HepG2 (cell line): ENCODE measurements at regions not wholly inside any gene's neighbourhood (a gene's known extent, or its start where the extent isn't known, plus 50 kb on each side); places are given as distances from the start of the nearest gene placed in this dataset.
"Not testable (repeated sequence)": the region's sequence is repeated elsewhere in the genome, so short reads cannot be mapped to it uniquely, and the experiment has no call there.

ENCODE experiments used
- ATAC-seq: fragments of 200-7000 bp; cut with Tn5 transposase; 3 replicates; pipeline ENCODE4 v1.9.1; 2020; ENCODE audit warnings: mild to moderate bottlenecking, moderate library complexity
- BruUV-seq: library from RNA; stranded (reverse); fragments of 400-500 nt; replicated peaks from 2 replicates; lab custom pipeline; 2021; lab: Mats Ljungman, UMichigan
- CTCF ChIA-PET: fragments of 300-600 bp; formaldehyde crosslinking; extraction: SDS; loops from one replicate; lab custom pipeline; 2021; ENCODE audit warnings: low total read pairs, inconsistent platforms, low intra/inter-chr PET ratio; lab: Yijun Ruan, JAX
- POLR2A ChIA-PET: fragments of 350-600 bp; sonication (Branson Sonifier 250); formaldehyde crosslinking; loops from one replicate; lab custom pipeline; 2020; ENCODE audit warnings: antibody characterized with exemption, inconsistent platforms; lab: Yijun Ruan, JAX
- DNase-seq: peaks from one replicate; pipeline ENCODE4 v3.0.0-alpha.2; 2015; ENCODE audit warnings: low spot score
- FAIRE-seq: peaks from 3 replicates; lab custom pipeline; 2011; peaks lifted over from hg19 to GRCh38; lab: Jason Lieb, UNC
- H2AFZ ChIP-seq: one replicate; pipeline ENCODE4 v1.6.1; 2011; ENCODE audit warnings: low read length, inconsistent platforms
- H3K27ac ChIP-seq: fragments of 300-600 bp; 3 replicates; pipeline ENCODE4 v1.8.0; 2011; ENCODE audit warnings: mixed run types, mild to moderate bottlenecking, mixed read lengths, low read length, inconsistent platforms; ENCODE audit not compliant: insufficient read depth; ENCODE audit errors: extremely low read length
- H3K27me3 ChIP-seq, 2 experiments: fragments of 200-600 bp in 1 of 2; 2 replicates in 1 of 2; 3 replicates in 1 of 2; pipeline versions ENCODE4 v1.6.0 to v1.8.0; 2011; ENCODE audit warnings: low read length in 2 of 2, mild to moderate bottlenecking in 2 of 2, moderate library complexity in 2 of 2, inconsistent platforms in 1 of 2; ENCODE audit not compliant: insufficient read depth in 2 of 2, control insufficient read depth in 1 of 2
- H3K36me3 ChIP-seq, 2 experiments: fragments of 200-600 bp in 1 of 2; replicated peaks in 1 of 2; 2 replicates in 1 of 2; 3 replicates in 1 of 2; pipeline versions ENCODE4 v1.5.1 to v1.8.0; 2011; ENCODE audit warnings: low read length in 2 of 2, inconsistent platforms in 1 of 2; ENCODE audit not compliant: insufficient read depth in 2 of 2, control insufficient read depth in 1 of 2
- H3K4me1 ChIP-seq: 2 replicates; pipeline ENCODE4 v1.5.1; 2012; ENCODE audit warnings: low read length, inconsistent platforms; ENCODE audit not compliant: insufficient read depth
- H3K4me2 ChIP-seq: 2 replicates; pipeline ENCODE4 v1.6.0; 2011; ENCODE audit warnings: low read depth, low read length, inconsistent platforms
- H3K4me3 ChIP-seq, 3 experiments: fragments of 200-600 bp in 1 of 3; sonication (generic), shearing (Covaris generic) in 1 of 3; replicated peaks in 1 of 3; 2 replicates each; pipeline ENCODE4 v1.5.1; 2011 to 2016; ENCODE audit warnings: low read length in 3 of 3, inconsistent platforms in 2 of 3, low read depth in 2 of 3, mild to moderate bottlenecking in 2 of 3, control low read depth in 1 of 3, mixed read lengths in 1 of 3; ENCODE audit not compliant: insufficient read depth in 1 of 3
- H3K79me2 ChIP-seq: one replicate; pipeline ENCODE4 v1.6.1; 2011; ENCODE audit warnings: low read length, inconsistent platforms; ENCODE audit not compliant: insufficient read depth
- H3K9ac ChIP-seq: 2 replicates; pipeline ENCODE4 v1.6.0; 2011; ENCODE audit warnings: mild to moderate bottlenecking, low read depth, low read length, inconsistent platforms; ENCODE audit not compliant: insufficient read depth
- H3K9me3 ChIP-seq: 2 replicates; pipeline ENCODE4 v1.5.1; 2012; ENCODE audit warnings: mild to moderate bottlenecking, low read length
- H4K20me1 ChIP-seq: 2 replicates; pipeline ENCODE4 v1.6.0; 2011; ENCODE audit warnings: inconsistent platforms, mild to moderate bottlenecking, low read length, moderate library complexity; ENCODE audit not compliant: insufficient read depth
- ATAD3A ChIP-seq: sonication (generic); formaldehyde crosslinking; IDR thresholded peaks from 2 replicates; pipeline ENCODE4 v1.4.0; 2020; ENCODE audit warnings: missing genetic modification reagents
- KLF11 ChIP-seq: IDR thresholded peaks from 2 replicates; pipeline ENCODE4 v1.6.1; 2016; ENCODE audit warnings: missing compliant biosample characterization
- KLF9 ChIP-seq: IDR thresholded peaks from 2 replicates; pipeline ENCODE4 v1.6.1; 2016; ENCODE audit warnings: low read depth
- SATB2 ChIP-seq: sonication (generic); formaldehyde crosslinking; IDR thresholded peaks from 2 replicates; pipeline ENCODE4 v1.5.0; 2020; ENCODE audit warnings: missing genetic modification reagents
- TEF ChIP-seq: sonication (generic); formaldehyde crosslinking; IDR thresholded peaks from 2 replicates; pipeline ENCODE4 v1.5.0; 2020; ENCODE audit warnings: missing genetic modification reagents
- ZMAT3 ChIP-seq: sonication (generic); formaldehyde crosslinking; conservative IDR thresholded peaks from 2 replicates; pipeline ENCODE4 v1.7.0; 2021; ENCODE audit warnings: missing genetic modification reagents
- ZNF775 ChIP-seq: sonication (generic); formaldehyde crosslinking; IDR thresholded peaks from 2 replicates; pipeline ENCODE4 v1.4.0; 2020; ENCODE audit warnings: missing genetic modification reagents, mild to moderate bottlenecking, moderate library complexity, borderline replicate concordance
- WGBS: methylation state at CpG from one replicate; pipeline ENCODE4 v1.1.6; 2017; ENCODE audit warnings: low lambda C conversion rate; 5-methylcytosine and 5-hydroxymethylcytosine counted together
- in situ Hi-C: cut with HindIII; loops from 2 replicates; pipeline ENCODE4 v1.10.0; 2017; ENCODE audit warnings: low pct_unique_long_range_greater_than_20kb; ENCODE audit not compliant: extremely low pct_ligation_motif_present
- intact Hi-C: fragments of 100-400 bp; cut with micrococcal nuclease; formaldehyde crosslinking; loops from one replicate; pipeline ENCODE4 v1.10.0; 2022; ENCODE audit not compliant: unreplicated experiment
- TF ChIP-seq, protein P1 (sequence below): sonication (generic); formaldehyde crosslinking; IDR thresholded peaks from 2 replicates; pipeline ENCODE4 v1.4.0; 2020; ENCODE audit warnings: missing genetic modification reagents; ENCODE audit errors: not compliant biosample characterization
- TF ChIP-seq, protein P2 (sequence below): sonication (generic); formaldehyde crosslinking; IDR thresholded peaks from 2 replicates; pipeline ENCODE4 v1.5.0; 2020; ENCODE audit warnings: missing genetic modification reagents

GRCh38 chr4:158970812-158971211 lies 132.1 kb upstream of the RAPGEF2 start:
- no peaks in the 10 kb centered on the region for H3K36me3 ChIP-seq
- H3K4me3 ChIP-seq = no peak overlapping the region
- no peak overlapping the region for H2AFZ ChIP-seq
- ATAC-seq (no peak), FAIRE-seq (no peak), DNase-seq (no peak)
- no TSS peak for BruUV-seq
- no peaks in the 10 kb centered on the region for H3K4me1 ChIP-seq
- ChIA-PET CTCF (no interaction called here), POLR2A (no interaction called here)
- TF ChIP-seq, protein P1, sequence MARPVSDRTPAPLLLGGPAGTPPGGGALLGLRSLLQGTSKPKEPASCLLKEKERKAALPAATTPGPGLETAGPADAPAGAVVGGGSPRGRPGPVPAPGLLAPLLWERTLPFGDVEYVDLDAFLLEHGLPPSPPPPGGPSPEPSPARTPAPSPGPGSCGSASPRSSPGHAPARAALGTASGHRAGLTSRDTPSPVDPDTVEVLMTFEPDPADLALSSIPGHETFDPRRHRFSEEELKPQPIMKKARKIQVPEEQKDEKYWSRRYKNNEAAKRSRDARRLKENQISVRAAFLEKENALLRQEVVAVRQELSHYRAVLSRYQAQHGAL (CRISPR knock-in tag) = no peak
- no peak for TF ChIP-seq TEF (CRISPR knock-in tag)
- TF ChIP-seq, protein P2, sequence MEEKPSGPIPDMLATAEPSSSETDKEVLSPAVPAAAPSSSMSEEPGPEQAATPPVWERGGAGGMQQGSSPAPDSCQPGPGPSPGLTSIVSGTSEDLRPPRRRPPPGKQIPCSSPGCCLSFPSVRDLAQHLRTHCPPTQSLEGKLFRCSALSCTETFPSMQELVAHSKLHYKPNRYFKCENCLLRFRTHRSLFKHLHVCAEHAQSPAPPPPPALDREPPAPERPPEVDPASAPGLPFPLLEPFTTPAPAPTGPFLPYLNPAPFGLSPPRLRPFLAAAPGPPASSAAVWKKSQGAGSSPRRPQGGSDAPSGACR = no peak
- TF ChIP-seq KLF11 (CRISPR knock-in tag) = no peak
- TF ChIP-seq ZMAT3 = no peak
- TF ChIP-seq KLF9 (CRISPR knock-in tag) = no peak
- TF ChIP-seq SATB2 (CRISPR knock-in tag) = no peak
- TF ChIP-seq ATAD3A (CRISPR knock-in tag) = no peak
- no peak for TF ChIP-seq ZNF775
- H3K9ac ChIP-seq = no peak overlapping the region
- no peaks in the 10 kb centered on the region for H3K79me2 ChIP-seq
- no peaks in the 10 kb centered on the region for H4K20me1 ChIP-seq
- peaks cover 0 to 3% of the 10 kb centered on the region in 2 experiments; a peak in 1 of 5 replicates for H3K27me3 ChIP-seq
- in situ Hi-C loops = no loop called here
- H3K9me3 ChIP-seq = no peaks in the 10 kb centered on the region
- H3K27ac ChIP-seq = no peak overlapping the region
- intact Hi-C loops = no loop called here
- 6% methylated on average over 3 of the region's 3 CpGs for WGBS
- no peak overlapping the region for H3K4me2 ChIP-seq

- DNase-seq, intact Hi-C loops, H3K4me2 ChIP-seq, H3K27ac ChIP-seq, BruUV-seq, POLR2A ChIA-PET, FAIRE-seq, H3K79me2 ChIP-seq, ATAC-seq, H3K27me3 ChIP-seq, H3K4me1 ChIP-seq, H3K36me3 ChIP-seq, in situ Hi-C loops, H2AFZ ChIP-seq, H3K9ac ChIP-seq, CTCF ChIA-PET, H3K9me3 ChIP-seq, H4K20me1 ChIP-seq, H3K4me3 ChIP-seq: not testable (repeated sequence)
- WGBS = 0% methylated on average over 2 of the region's 2 CpGs
These were observed 128.4 kb upstream of the RAPGEF2 start for GRCh38 chr4:158974438-158974837.

DNA sequence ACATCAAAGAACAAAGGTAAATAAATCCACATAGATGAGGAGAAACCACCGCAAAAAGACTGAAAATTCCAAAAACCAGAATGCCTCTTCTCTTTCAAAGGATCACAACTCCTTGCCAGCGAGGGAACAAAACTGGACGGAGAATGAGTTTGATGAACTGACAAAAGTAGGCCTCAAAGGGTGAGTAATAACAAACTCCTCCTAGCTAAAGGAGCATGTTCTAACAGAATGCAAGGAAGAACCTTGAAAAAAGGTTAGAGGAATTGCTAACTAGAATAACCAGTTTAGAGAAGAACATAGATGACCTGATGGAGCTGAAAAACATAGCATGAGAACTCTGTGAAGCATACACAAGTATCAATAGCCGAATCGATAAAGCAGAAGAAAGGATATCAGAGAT lies 122.2 kb upstream of the RAPGEF2 start:
- POLR2A ChIA-PET, H4K20me1 ChIP-seq, H2AFZ ChIP-seq, in situ Hi-C loops, H3K4me3 ChIP-seq, ATAC-seq, H3K27me3 ChIP-seq, H3K36me3 ChIP-seq, H3K4me1 ChIP-seq, H3K9ac ChIP-seq, FAIRE-seq, DNase-seq, intact Hi-C loops, H3K9me3 ChIP-seq, H3K27ac ChIP-seq, H3K4me2 ChIP-seq, BruUV-seq, CTCF ChIA-PET, H3K79me2 ChIP-seq: not testable (repeated sequence)
- WGBS = 57% methylated on average over 5 of the region's 5 CpGs
